ENCODE measurements at regions not wholly inside any gene's neighbourhood (a gene's known extent, or its start where the extent isn't known, plus 50 kb on each side); places are given as distances from the start of the nearest gene placed in this dataset.
A peak's percentile ranks its signal among the peaks of the same experiment; 100 is the strongest.

DNA sequence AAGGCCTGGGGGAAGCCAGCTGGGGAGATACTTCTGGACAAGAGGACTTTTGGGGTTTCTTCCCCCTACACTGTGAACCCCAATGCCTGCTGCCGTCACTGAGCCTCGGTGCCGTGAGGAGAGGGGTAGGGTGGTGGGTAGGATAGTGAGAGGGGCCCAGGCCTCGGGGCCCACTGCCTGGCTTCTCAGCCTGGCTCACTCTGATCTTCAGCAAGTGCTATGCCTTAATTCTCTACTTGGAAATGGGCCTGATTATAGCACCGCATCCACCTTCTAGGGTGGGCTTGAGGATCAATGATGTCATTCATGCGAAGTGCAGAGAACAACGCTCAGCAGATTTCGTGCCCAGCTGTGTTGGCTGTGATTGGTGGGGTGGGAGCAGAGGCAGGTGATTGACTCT is 76.7 kb upstream of the NECTIN1 start:
- H3K27ac ChIP-seq, result no peak overlapping the region
- no peak overlapping the region for H3K4me3 ChIP-seq
- intact Hi-C loops (cut with DNase I), result no loop called here
- no peaks in the 10 kb centered on the region for H3K36me3 ChIP-seq
- WGBS, 4 donors, result 90 to 94% (median 90%) methylated on average over 7 to 8 of the region's 8 CpGs
- TF ChIP-seq POLR2A (IDR thresholded peaks at IDR 0.05), result no peak
- TF ChIP-seq, protein P1, sequence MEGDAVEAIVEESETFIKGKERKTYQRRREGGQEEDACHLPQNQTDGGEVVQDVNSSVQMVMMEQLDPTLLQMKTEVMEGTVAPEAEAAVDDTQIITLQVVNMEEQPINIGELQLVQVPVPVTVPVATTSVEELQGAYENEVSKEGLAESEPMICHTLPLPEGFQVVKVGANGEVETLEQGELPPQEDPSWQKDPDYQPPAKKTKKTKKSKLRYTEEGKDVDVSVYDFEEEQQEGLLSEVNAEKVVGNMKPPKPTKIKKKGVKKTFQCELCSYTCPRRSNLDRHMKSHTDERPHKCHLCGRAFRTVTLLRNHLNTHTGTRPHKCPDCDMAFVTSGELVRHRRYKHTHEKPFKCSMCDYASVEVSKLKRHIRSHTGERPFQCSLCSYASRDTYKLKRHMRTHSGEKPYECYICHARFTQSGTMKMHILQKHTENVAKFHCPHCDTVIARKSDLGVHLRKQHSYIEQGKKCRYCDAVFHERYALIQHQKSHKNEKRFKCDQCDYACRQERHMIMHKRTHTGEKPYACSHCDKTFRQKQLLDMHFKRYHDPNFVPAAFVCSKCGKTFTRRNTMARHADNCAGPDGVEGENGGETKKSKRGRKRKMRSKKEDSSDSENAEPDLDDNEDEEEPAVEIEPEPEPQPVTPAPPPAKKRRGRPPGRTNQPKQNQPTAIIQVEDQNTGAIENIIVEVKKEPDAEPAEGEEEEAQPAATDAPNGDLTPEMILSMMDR (IDR thresholded peaks at IDR 0.05), result no peak
- DNase-seq, result peak in 1 of 5 donors; percentile 7
- ATAC-seq, result no peak
- H3K4me1 ChIP-seq, result peaks cover 0 to 12% (median 0%) of the 10 kb centered on the region in 12 donors
- H3K27me3 ChIP-seq, result no peaks in the 10 kb centered on the region
- H3K9me3 ChIP-seq, result no peaks in the 10 kb centered on the region

DNA sequence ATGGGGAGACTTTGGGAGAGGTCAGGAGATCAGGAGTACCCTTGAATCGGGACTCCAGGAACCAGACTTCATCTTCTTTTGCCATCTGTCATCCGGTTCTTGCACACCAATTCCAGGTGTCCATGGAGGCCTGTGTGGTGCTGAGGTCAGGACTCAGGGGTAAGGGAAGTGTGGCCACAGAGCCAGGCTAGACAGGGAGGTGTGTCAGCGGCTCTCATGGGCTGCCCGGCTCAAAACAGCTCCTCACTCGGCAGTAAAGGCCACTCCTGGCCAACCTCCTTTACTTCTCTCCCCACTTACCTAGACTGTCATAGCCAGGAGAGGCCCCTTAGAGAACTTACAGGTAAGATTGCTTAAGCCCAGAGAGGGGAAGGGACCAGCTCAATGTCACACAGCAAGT is 75.7 kb upstream of the NECTIN1 start:
- 85 to 88% (median 86%) methylated on average over 5 of the region's 5 CpGs for WGBS, 4 donors
- no peak overlapping the region for H3K4me3 ChIP-seq
- TF ChIP-seq, protein P1 (IDR thresholded peaks at IDR 0.05), result no peak
- TF ChIP-seq POLR2A (IDR thresholded peaks at IDR 0.05), result no peak
- no peaks in the 10 kb centered on the region for H3K36me3 ChIP-seq
- no peaks in the 10 kb centered on the region for H3K9me3 ChIP-seq
- intact Hi-C loops (cut with DNase I), result no loop called here
- no peak overlapping the region for H3K27ac ChIP-seq
- ATAC-seq, result no peak
- no peak for DNase-seq
- peaks cover 0 to 12% (median 0%) of the 10 kb centered on the region in 12 donors for H3K4me1 ChIP-seq
- H3K27me3 ChIP-seq, result no peaks in the 10 kb centered on the region

DNA sequence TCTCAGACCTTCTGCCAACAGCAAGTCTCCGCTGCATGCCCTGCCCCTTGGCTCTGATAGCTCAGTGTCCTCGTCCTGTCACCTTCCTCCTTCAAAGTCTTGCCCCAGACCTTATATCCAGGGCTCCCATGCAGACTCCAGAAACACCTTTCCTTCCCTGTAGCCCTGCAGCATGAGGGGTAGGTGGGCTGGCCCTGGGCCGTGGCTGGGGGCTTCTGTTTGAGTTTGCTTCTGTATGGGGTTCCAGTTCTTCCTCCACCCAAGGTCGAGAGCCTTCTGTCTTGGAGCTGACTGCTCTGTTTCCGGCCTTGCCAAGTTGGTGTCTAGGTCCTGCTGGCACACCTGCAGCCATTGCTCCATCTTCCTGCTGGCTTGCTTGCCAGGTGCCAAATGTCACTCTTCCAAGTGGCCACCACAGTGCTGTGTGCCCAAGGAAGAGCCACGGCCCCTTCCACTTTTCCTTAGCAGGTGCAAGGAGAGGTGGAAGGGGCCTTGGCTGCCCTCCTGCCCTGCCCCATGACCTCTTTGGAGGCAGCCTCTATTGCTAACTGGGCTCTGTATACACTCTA is 74.8 kb upstream of the NECTIN1 start:
- no peak overlapping the region for H3K27ac ChIP-seq
- H3K36me3 ChIP-seq, result no peaks in the 10 kb centered on the region
- H3K4me1 ChIP-seq, result peaks cover 0 to 12% (median 0%) of the 10 kb centered on the region in 12 donors
- H3K27me3 ChIP-seq, result no peaks in the 10 kb centered on the region
- WGBS, 4 donors, result 75 to 88% (median 81%) methylated on average over 5 to 6 of the region's 6 CpGs
- intact Hi-C loops (cut with DNase I), result no loop called here
- TF ChIP-seq, protein P1 (IDR thresholded peaks at IDR 0.05), result no peak
- no peak for TF ChIP-seq POLR2A (IDR thresholded peaks at IDR 0.05)
- ATAC-seq (no peak), DNase-seq (peak in 1 of 5 donors; percentile 10)
- H3K4me3 ChIP-seq, result no peak overlapping the region
- H3K9me3 ChIP-seq, result no peaks in the 10 kb centered on the region

DNA sequence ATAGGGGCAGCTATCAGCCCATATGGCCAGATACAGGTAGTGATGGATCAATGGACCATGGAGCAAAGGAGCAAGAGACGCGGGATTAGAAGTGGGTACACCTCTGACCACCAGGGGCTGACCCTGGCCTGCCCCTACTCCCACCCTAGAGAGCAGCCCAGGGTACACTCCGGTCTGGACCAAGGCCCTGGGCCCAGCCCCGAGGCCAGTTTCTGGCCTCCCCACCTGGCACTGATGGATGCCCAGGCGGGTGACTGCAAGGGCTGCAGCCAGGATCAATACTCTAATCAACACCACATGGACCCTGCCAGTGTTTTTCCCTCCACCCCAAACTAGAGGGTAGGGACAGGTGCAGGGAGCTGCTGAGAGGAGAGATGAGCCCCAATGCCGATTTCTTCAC is 74.1 kb upstream of the NECTIN1 start:
- no peak for ATAC-seq
- intact Hi-C loops (cut with DNase I), result no loop called here

More for the DNA sequence above, 74.1 kb upstream of the NECTIN1 start:
- peak in 2 of 5 donors; percentile 13 to 24 for DNase-seq
- WGBS, 4 donors, result 77 to 94% (median 84%) methylated on average over 6 of the region's 6 CpGs
- TF ChIP-seq POLR2A (IDR thresholded peaks at IDR 0.05), result no peak
- TF ChIP-seq, protein P1 (IDR thresholded peaks at IDR 0.05), result no peak
- no peak overlapping the region for H3K4me3 ChIP-seq
- H3K27me3 ChIP-seq, result no peaks in the 10 kb centered on the region
- H3K9me3 ChIP-seq, result no peaks in the 10 kb centered on the region
- H3K36me3 ChIP-seq, result no peaks in the 10 kb centered on the region
- peaks cover 0 to 12% (median 0%) of the 10 kb centered on the region in 12 donors for H3K4me1 ChIP-seq
- H3K27ac ChIP-seq, result no peak overlapping the region
